Mucosa of descending colon (tissue), 3 donors: ENCODE measurements at regions not wholly inside any gene's neighbourhood (a gene's known extent, or its start where the extent isn't known, plus 50 kb on each side); places are given as distances from the start of the nearest gene placed in this dataset.
"Not testable (repeated sequence)": the region's sequence is repeated elsewhere in the genome, so short reads cannot be mapped to it uniquely, and the experiment has no call there.

ENCODE experiments used
- ATAC-seq: fragments of 200-7000 bp; cut with Tn5 transposase; one replicate; pipeline ENCODE4 v1.9.1; 2020; ENCODE audit warnings: mild to moderate bottlenecking, moderate library complexity
- DNase-seq, 3 donors: peaks; one replicate each; pipeline ENCODE4 v3.0.0-alpha.2; 2020
- H3K36me3 ChIP-seq: fragments of 200-600 bp; one replicate; pipeline ENCODE4 v1.8.0; 2021; ENCODE audit warnings: low read depth, mild to moderate bottlenecking
- H3K4me1 ChIP-seq: fragments of 200-600 bp; one replicate; pipeline ENCODE4 v1.8.0; 2021; ENCODE audit warnings: low read depth, mild to moderate bottlenecking
- H3K4me3 ChIP-seq: fragments of 200-600 bp; one replicate; pipeline ENCODE4 v1.8.0; 2021; ENCODE audit warnings: mild to moderate bottlenecking
- H3K9me3 ChIP-seq: fragments of 200-600 bp; one replicate; pipeline ENCODE4 v1.8.0; 2021; ENCODE audit warnings: mild to moderate bottlenecking
- CTCF ChIP-seq: fragments of 200-600 bp; IDR thresholded peaks from one replicate; pipeline ENCODE4 v1.8.0; 2022; ENCODE audit warnings: antibody characterized with exemption, mild to moderate bottlenecking
- intact Hi-C, 2 donors: fragments of 100-400 bp; cut with DNase I in 1 of 2; cut with micrococcal nuclease in 1 of 2; formaldehyde crosslinking; loops; one replicate each; pipeline versions ENCODE4 v1.11.0 to v1.11.1; 2022; cut with DNase I, micrococcal nuclease
- donor health status: DM: no; HTN: no; CAD: no; lungs with moderate emphysema.
- donor health status: DM: no; HTN: no; CAD: no.
- donor health status: DM: no; HTN: yes; CAD: no.

- DNase-seq (no peak), ATAC-seq (no peak)
- intact Hi-C loops, result no loop called here
- Histone ChIP-seq H3K4me3 (no peak overlapping the region), H3K4me1 (no peaks in the 10 kb centered on the region), H3K36me3 (no peaks in the 10 kb centered on the region), H3K9me3 (no peaks in the 10 kb centered on the region)
- TF ChIP-seq CTCF, result no peak
Observed at GRCh38 chr1:194004146-194004545, 817.7 kb upstream of the B3GALT2 start.

- H3K4me3 ChIP-seq, DNase-seq, intact Hi-C loops, H3K36me3 ChIP-seq, H3K9me3 ChIP-seq, H3K4me1 ChIP-seq, ATAC-seq: not testable (repeated sequence)
Observed at GRCh38 chr1:194001726-194002350, 815.4 kb upstream of the B3GALT2 start.

DNA sequence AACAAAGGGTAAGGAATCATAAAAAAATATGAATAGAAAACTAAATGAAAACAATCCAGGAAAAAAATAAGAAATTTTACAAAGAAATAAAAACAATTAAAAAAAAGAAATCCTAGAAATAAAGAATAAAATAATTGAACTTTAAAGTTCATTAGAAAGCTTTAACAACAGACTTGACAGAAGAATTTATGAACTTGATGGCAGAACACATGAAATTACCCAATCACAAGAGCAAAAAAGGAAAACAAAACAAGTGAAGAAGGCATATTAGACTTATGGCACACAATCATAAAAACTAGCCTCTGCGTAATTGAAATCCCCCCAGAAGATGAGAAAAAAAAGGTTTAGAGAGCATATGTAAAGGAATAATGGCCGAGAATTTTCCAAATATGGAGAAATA is 802.5 kb upstream of the B3GALT2 start:
- intact Hi-C loops, result no loop called here
- DNase-seq, result no peak
- H3K4me3 ChIP-seq, result no peak overlapping the region
- peaks cover 22% of the 10 kb centered on the region for H3K9me3 ChIP-seq
- TF ChIP-seq CTCF, result no peak
- no peaks in the 10 kb centered on the region for H3K36me3 ChIP-seq
- no peaks in the 10 kb centered on the region for H3K4me1 ChIP-seq
- ATAC-seq, result no peak

- Histone ChIP-seq H3K4me3 (no peak overlapping the region), H3K4me1 (no peaks in the 10 kb centered on the region), H3K9me3 (no peaks in the 10 kb centered on the region), H3K36me3 (no peaks in the 10 kb centered on the region)
- ATAC-seq, result no peak
- no peak for TF ChIP-seq CTCF
- intact Hi-C loops, result no loop called here
- DNase-seq, result no peak
Observed at GRCh38 chr1:193979219-193979618, 792.8 kb upstream of the B3GALT2 start.

GRCh38 chr1:193974286-193974798 is 787.9 kb upstream of the B3GALT2 start:
- H3K4me1 ChIP-seq, result no peaks in the 10 kb centered on the region
- H3K36me3 ChIP-seq, result no peaks in the 10 kb centered on the region
- DNase-seq, result no peak
- intact Hi-C loops, result no loop called here
- H3K4me3 ChIP-seq, result no peak overlapping the region
- TF ChIP-seq CTCF, result no peak
- ATAC-seq, result no peak
- no peaks in the 10 kb centered on the region for H3K9me3 ChIP-seq

GRCh38 chr1:193973428-193973827 is 787.0 kb upstream of the B3GALT2 start:
- Histone ChIP-seq H3K9me3 (no peaks in the 10 kb centered on the region), H3K4me3 (no peak overlapping the region), H3K36me3 (no peaks in the 10 kb centered on the region), H3K4me1 (no peaks in the 10 kb centered on the region)
- intact Hi-C loops, result no loop called here
- no peak for DNase-seq
- no peak for ATAC-seq
- TF ChIP-seq CTCF, result no peak
